SK-MEL-5 (cell line): ENCODE measurements at regions not wholly inside any gene's neighbourhood (a gene's known extent, or its start where the extent isn't known, plus 50 kb on each side); places are given as distances from the start of the nearest gene placed in this dataset.

Experiments
- DNase-seq: peaks from one replicate; pipeline ENCODE4 v3.0.0-alpha.2; 2016; ENCODE audit warnings: low read depth, low spot score
- in situ Hi-C: cut with HindIII; loops from 2 replicates; pipeline ENCODE4 v1.10.0; 2016; ENCODE audit warnings: low sequenced_read_pairs, high pct_unique_total_duplicates, low pct_unique_long_range_greater_than_20kb

- in situ Hi-C loops, result no loop called here
- DNase-seq, result peak; percentile 44
Measured at GRCh38 chr4:115374621-115375020, 261.2 kb upstream of the NDST4 start.

GRCh38 chr4:115370490-115370889 is 257.1 kb upstream of the NDST4 start:
- in situ Hi-C loops, result no loop called here

GRCh38 chr4:115370012-115370411 is 256.6 kb upstream of the NDST4 start:
- peak; percentile 47 for DNase-seq
- in situ Hi-C loops, result no loop called here

More at GRCh38 chr4:115370490-115370889, 257.1 kb upstream of the NDST4 start:
- no peak for DNase-seq

- no peak for DNase-seq
- in situ Hi-C loops, result no loop called here
Measured at GRCh38 chr4:115366390-115366789, 253.0 kb upstream of the NDST4 start.

DNA sequence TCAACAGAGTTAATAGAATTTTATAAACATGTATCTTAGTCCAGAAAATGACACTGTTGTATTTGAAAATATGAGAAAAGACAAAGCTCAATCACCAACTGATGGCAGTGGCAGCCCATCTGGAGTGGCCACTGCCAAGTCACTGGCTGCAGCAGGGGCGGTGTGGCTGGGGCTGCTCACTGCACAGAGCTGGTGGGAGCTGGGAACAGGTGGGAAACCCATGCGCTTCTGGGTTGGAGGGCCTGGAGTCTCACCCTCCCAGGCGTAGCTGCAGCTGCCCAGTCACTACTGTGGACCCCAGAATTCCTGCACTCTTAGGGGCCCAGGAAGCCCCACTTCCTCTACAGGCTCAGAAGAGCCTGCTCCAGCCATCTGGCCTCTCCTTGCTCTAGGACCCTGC is 251.8 kb upstream of the NDST4 start:
- no peak for DNase-seq
- in situ Hi-C loops, result no loop called here

DNA sequence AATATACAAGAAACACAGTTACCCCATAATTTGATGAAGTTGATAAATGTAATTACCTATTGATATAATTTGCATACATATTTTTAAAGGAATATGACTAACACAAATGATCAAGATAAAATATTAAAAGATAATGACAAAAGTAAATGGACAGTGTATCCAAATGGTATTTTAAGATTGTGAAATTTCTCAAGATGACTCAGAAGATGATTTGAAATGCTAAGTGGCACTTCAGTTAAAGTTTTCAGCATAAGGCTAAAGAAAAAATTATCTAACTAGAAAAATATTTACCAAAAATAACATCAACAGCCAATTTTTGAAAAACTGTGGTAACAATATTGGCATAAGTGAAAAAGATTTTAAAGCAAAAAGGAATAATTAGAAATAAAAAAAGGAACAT is 248.4 kb upstream of the NDST4 start:
- in situ Hi-C loops, result no loop called here

GRCh38 chr4:115360431-115360830 is 247.0 kb upstream of the NDST4 start:
- in situ Hi-C loops, result no loop called here
- no peak for DNase-seq

More for the DNA sequence above, 248.4 kb upstream of the NDST4 start:
- DNase-seq, result no peak

DNA sequence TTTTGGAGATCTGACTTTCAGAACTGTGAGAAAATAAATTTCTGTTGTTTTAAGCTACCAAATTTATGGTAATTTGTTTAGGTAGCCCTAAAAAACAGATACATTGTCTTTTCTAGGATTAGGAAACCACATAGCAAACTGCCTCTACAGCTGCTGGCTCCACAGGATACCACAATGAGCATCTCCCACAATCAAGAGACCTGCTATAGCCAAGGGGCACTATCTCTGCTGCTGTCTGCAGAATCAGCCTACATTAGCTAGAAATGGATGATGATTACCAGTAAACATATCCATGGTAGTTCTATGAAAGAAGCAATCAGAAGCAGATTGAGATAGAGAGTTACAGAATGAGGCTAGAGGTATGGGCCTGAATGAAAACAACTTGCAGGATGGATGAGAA is 244.4 kb upstream of the NDST4 start:
- DNase-seq, result no peak
- in situ Hi-C loops, result no loop called here

DNA sequence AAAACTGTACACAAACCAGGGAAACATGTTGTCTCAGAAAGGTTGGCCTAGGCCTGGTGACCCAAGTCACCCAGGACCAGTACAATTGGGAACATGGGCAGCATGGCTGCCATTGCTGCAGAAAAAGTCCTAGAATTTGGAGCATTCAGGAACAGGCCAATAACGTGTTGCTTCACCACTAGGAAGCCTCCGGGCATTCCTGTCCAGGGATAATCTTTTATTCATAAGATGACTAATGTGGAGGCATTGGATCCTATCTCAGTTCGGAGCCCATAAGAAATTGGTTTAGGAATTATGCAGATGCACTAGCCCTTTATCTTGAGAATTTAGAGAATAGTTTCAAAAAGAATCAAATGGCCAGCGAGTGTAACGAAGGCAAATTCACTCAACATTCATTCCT is 242.8 kb upstream of the NDST4 start:
- DNase-seq, result no peak
- in situ Hi-C loops, result no loop called here

GRCh38 chr4:115355329-115355728 is 241.9 kb upstream of the NDST4 start:
- in situ Hi-C loops, result no loop called here
- no peak for DNase-seq

DNA sequence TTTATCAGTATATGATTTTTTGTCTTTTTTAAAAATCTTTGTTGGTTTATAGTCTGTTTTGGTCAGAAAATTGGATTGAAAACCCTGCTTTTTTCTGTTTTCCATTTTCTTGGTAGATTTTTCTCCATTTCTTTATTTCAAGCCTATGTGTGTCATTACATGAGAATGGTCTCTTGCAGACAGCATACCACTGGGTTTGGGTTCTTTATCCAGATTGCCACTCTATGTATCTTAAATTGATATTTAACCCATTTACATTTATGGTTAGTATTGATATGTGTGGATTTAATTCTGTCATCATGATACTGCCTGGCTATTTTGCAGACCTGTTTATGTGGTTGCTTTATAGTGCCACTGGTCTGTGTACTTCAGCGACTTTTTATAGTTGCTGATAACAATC is 239.9 kb upstream of the NDST4 start:
- no peak for DNase-seq
- in situ Hi-C loops, result no loop called here

DNA sequence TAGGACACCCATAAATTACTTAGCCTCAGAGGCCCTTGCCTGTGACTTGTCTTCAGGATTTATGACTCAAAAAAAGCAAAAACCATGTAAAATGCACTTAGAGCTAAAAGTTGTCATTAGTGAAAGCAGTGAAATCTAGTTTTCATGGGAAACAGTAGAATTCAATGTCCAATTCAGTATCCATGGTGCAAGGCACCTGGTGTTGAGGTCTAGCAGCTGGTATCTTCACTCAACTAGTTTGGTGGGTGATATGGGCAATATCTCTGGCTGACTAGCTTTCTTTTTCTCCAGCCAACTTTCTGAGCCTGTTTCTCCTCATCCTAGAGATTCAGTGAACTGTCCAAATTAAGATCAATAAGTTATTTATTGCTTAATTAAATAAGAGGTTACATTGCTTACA is 229.8 kb upstream of the NDST4 start:
- in situ Hi-C loops, result no loop called here
- DNase-seq, result no peak

- DNase-seq, result no peak
- in situ Hi-C loops, result no loop called here
Measured at GRCh38 chr4:115334736-115335411, 221.5 kb upstream of the NDST4 start.

DNA sequence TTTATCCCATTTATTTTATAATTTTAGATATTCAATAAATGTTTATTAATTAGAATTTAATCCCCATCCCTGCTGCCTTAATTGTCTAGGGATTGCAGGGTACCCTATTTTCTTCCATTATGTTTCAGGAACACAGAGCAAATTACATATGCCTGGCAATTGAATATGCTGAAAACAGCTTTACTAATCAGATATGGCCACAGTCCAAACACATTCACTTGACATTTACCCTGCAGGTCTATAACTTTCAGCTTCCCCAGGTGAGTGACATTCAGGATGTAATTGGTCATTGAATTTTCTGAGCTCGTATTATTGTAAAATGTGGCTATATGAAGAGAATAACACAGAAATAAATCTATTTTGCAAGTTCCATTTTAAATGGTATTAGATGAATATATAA is 218.7 kb upstream of the NDST4 start:
- DNase-seq, result no peak
- in situ Hi-C loops, result no loop called here

- in situ Hi-C loops, result no loop called here
- DNase-seq, result no peak
Measured at GRCh38 chr4:115331241-115331640, 217.8 kb upstream of the NDST4 start.

DNA sequence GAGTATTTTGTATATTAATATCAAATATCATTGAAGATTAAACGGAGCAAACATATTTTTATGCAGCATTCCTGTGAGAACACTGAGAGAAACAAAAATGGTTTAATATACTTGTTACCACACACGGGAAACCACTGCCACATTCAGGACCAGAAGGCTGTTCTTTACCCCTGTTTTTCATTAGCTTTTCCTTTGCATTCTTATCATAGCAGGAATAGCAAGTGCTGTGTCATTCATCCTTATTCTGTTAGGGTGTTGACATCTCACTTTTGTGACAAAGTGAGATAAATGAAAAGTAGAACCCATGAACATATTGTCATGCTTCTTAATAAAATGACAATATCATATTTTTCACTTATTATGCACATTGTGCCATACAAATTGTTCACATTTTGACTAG is 212.4 kb upstream of the NDST4 start:
- in situ Hi-C loops, result no loop called here
- DNase-seq, result no peak

- no peak for DNase-seq
- in situ Hi-C loops, result no loop called here
Measured at GRCh38 chr4:115323106-115323707, 209.8 kb upstream of the NDST4 start.

GRCh38 chr4:115315182-115315581 is 201.8 kb upstream of the NDST4 start:
- DNase-seq, result no peak
- in situ Hi-C loops, result no loop called here

DNA sequence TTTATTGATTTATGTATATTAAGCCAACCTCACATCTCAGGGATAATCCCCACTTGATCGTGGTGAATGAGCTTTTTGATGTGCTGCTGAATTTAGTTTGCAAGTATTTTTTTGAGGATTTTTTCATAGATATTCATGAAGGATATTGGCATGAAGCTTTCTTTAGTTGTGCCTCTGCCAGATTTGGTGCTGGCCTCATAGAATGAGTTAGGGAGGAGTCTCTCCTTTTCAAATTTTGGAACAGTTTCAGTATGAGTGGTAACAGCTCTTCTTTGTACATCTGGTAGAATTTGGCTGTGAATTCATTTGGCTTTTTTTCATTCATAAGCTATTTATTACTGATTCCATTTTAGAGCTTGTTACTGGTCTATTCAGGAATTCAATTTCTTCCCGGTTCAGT is 197.2 kb upstream of the NDST4 start:
- in situ Hi-C loops, result no loop called here
- DNase-seq, result no peak

DNA sequence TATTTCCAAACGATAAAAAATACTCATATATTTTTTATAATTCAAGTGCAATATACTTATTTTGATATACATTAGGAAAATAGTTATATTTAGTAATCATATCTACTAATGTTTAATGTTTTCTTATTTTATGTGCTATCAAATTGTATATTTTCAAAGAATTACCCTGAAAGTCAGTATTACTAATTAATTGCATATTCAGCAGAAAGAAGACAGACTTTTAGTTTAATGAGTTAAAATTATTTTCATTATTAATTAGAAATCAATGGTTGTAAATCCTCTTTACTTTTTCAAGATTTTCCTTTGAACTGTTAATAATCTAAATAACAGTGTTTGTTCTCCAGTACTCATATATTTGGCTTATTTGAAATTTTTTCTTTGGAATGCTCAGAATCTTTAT is 181.3 kb upstream of the NDST4 start:
- DNase-seq, result no peak
- in situ Hi-C loops, result no loop called here
